Esophagus squamous epithelium (tissue), 4 donors: ENCODE measurements at regions not wholly inside any gene's neighbourhood (a gene's known extent, or its start where the extent isn't known, plus 50 kb on each side); places are given as distances from the start of the nearest gene placed in this dataset.

ENCODE experiments used
- CTCF ChIP-seq, 6 experiments: fragments of 450-650 bp in 4 of 6; fragments of 200-600 bp in 2 of 6; sonication (generic) in 2 of 6; IDR thresholded peaks; one replicate each; pipeline ENCODE4 v1.5.1; 2016 to 2019; ENCODE audit warnings: antibody characterized with exemption in 6 of 6, mild to moderate bottlenecking in 4 of 6, moderate library complexity in 4 of 6
- POLR2A ChIP-seq, 4 donors: fragments of 450-650 bp; IDR thresholded peaks; one replicate each; pipeline ENCODE4 v1.6.1; 2017; ENCODE audit warnings: antibody characterized with exemption in 4 of 4, mild to moderate bottlenecking in 4 of 4, moderate library complexity in 3 of 4

GRCh38 chr6:40936818-40937251, 102.2 kb downstream of the UNC5CL start:
- TF ChIP-seq CTCF (IDR thresholded peaks at IDR 0.05) (no peak), POLR2A (IDR thresholded peaks at IDR 0.05) (no peak)
